Vagina (tissue), 2 donors: ENCODE measurements at regions not wholly inside any gene's neighbourhood (a gene's known extent, or its start where the extent isn't known, plus 50 kb on each side); places are given as distances from the start of the nearest gene placed in this dataset.

Experiments
- DNase-seq, 2 donors: peaks; one replicate each; pipeline ENCODE4 v3.0.0-alpha.2; 2017; ENCODE audit errors: extremely low spot score in 2 of 2
- H3K27ac ChIP-seq: fragments of 200-600 bp; sonication (generic); one replicate; pipeline ENCODE4 v1.5.1; 2019
- H3K27me3 ChIP-seq: fragments of 200-600 bp; sonication (generic); one replicate; pipeline ENCODE4 v1.5.1; 2019
- H3K36me3 ChIP-seq, 2 donors: fragments of 200-600 bp; sonication (generic); one replicate each; pipeline ENCODE4 v1.5.1; 2017 to 2019
- H3K4me1 ChIP-seq: fragments of 200-600 bp; sonication (generic); one replicate; pipeline ENCODE4 v1.5.1; 2019
- H3K4me3 ChIP-seq, 2 donors: fragments of 200-600 bp; sonication (generic); 1 replicate in 1 of 2; 2 replicates in 1 of 2; pipeline ENCODE4 v1.5.1; 2016 to 2019
- H3K9me3 ChIP-seq: fragments of 200-600 bp; sonication (generic); one replicate; pipeline ENCODE4 v1.5.1; 2019
- POLR2A ChIP-seq, 2 donors: fragments of 450-650 bp; IDR thresholded peaks; one replicate each; pipeline ENCODE4 v1.6.1; 2017; ENCODE audit warnings: antibody characterized with exemption in 2 of 2, mild to moderate bottlenecking in 2 of 2, moderate library complexity in 2 of 2
- POLR2AphosphoS5 ChIP-seq, 2 donors: sonication (generic); formaldehyde crosslinking; IDR thresholded peaks; one replicate each; pipeline ENCODE4 v1.9.0; 2017; ENCODE audit warnings: antibody characterized with exemption in 2 of 2, mild to moderate bottlenecking in 2 of 2, low read depth in 1 of 2; ENCODE audit not compliant: insufficient read depth in 1 of 2
- intact Hi-C: fragments of 100-400 bp; cut with DNase I; formaldehyde crosslinking; loops from one replicate; pipeline ENCODE4 v1.15.1; 2023
- TF ChIP-seq, protein P1 (sequence below), 3 experiments: fragments of 450-650 bp in 2 of 3; fragments of 200-600 bp in 1 of 3; sonication (generic) in 1 of 3; IDR thresholded peaks; one replicate each; pipeline ENCODE4 v1.5.1; 2017 to 2019; ENCODE audit warnings: antibody characterized with exemption in 3 of 3, mild to moderate bottlenecking in 2 of 3, moderate library complexity in 2 of 3

DNA sequence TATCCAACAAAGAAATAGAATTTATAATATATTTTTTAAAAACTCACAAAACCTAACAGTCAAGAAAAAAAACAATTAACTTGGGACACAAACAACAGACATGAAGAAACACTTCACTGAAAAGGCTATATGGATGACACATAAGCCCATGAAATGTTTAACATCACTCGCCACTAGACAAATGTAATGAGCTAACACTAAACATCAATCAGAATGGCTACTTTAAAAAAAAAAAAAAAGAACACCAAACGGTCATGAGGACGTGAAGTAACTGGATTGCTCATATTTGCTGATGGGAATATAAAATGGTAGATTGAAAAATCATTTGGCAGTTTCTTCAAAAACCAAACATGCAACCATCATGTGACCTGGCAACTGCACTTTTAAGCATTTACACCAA lies 97.3 kb upstream of the RGPD4 start:
- no peak for TF ChIP-seq POLR2A (IDR thresholded peaks at IDR 0.05)
- TF ChIP-seq, protein P1, sequence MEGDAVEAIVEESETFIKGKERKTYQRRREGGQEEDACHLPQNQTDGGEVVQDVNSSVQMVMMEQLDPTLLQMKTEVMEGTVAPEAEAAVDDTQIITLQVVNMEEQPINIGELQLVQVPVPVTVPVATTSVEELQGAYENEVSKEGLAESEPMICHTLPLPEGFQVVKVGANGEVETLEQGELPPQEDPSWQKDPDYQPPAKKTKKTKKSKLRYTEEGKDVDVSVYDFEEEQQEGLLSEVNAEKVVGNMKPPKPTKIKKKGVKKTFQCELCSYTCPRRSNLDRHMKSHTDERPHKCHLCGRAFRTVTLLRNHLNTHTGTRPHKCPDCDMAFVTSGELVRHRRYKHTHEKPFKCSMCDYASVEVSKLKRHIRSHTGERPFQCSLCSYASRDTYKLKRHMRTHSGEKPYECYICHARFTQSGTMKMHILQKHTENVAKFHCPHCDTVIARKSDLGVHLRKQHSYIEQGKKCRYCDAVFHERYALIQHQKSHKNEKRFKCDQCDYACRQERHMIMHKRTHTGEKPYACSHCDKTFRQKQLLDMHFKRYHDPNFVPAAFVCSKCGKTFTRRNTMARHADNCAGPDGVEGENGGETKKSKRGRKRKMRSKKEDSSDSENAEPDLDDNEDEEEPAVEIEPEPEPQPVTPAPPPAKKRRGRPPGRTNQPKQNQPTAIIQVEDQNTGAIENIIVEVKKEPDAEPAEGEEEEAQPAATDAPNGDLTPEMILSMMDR (IDR thresholded peaks at IDR 0.05): no peak
- no peak for TF ChIP-seq POLR2AphosphoS5 (IDR thresholded peaks at IDR 0.05; ENCODE audit: insufficient read depth in 1 of 2, low read depth in 1 of 2)
- Histone ChIP-seq H3K27ac (no peak overlapping the region), H3K4me3 (no peak overlapping the region), H3K27me3 (no peaks in the 10 kb centered on the region), H3K36me3 (no peaks in the 10 kb centered on the region), H3K4me1 (no peaks in the 10 kb centered on the region), H3K9me3 (no peaks in the 10 kb centered on the region)
- intact Hi-C loops: no loop called here
- DNase-seq: no peak

DNA sequence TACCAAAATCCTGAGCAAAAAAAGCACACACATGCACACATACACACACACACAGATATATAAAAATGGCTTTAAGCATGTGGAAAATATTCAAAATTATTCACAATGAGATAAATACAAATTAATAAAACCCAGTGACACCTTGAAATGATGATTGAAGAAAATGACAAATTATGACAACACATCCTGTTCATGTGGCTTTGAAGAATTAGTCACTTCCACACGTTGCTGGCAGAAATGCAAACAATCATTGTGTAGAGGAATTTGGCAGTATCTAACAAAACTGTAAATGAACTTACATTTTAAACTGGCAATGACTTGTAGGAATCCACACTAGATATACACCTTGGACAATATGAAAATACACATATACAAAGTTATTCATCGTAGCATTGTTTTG lies 95.8 kb upstream of the RGPD4 start:
- intact Hi-C loops: no loop called here
- no peak for DNase-seq
- Histone ChIP-seq H3K9me3 (no peaks in the 10 kb centered on the region), H3K27ac (no peak overlapping the region), H3K4me3 (no peak overlapping the region), H3K4me1 (no peaks in the 10 kb centered on the region), H3K27me3 (no peaks in the 10 kb centered on the region), H3K36me3 (no peaks in the 10 kb centered on the region)
- TF ChIP-seq, protein P1 (IDR thresholded peaks at IDR 0.05): no peak
- no peak for TF ChIP-seq POLR2A (IDR thresholded peaks at IDR 0.05)
- no peak for TF ChIP-seq POLR2AphosphoS5 (IDR thresholded peaks at IDR 0.05; ENCODE audit: insufficient read depth in 1 of 2, low read depth in 1 of 2)

DNA sequence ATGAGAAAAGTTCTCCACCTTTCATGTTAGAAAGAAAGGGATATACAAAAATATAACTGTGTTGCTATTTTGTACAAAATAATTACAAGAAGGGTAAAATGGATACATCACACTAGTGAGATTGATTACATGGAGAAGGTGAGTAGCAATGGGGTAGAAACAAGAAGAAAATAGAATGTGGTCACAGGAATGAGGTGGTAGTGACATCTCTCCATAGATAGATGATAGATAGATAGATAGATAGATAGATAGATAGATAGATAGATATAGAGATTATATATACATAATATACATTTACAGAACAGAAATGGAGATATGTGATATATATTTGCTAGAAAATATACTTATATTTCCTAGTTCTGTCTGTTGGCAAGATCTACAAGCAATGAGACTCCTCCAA lies 95.3 kb upstream of the RGPD4 start:
- no peak for TF ChIP-seq POLR2A (IDR thresholded peaks at IDR 0.05)
- no peak for TF ChIP-seq POLR2AphosphoS5 (IDR thresholded peaks at IDR 0.05; ENCODE audit: insufficient read depth in 1 of 2, low read depth in 1 of 2)
- TF ChIP-seq, protein P1 (IDR thresholded peaks at IDR 0.05): no peak
- intact Hi-C loops: no loop called here
- H3K4me3 ChIP-seq: no peak overlapping the region
- no peaks in the 10 kb centered on the region for H3K27me3 ChIP-seq
- no peak for DNase-seq
- no peaks in the 10 kb centered on the region for H3K4me1 ChIP-seq
- no peak overlapping the region for H3K27ac ChIP-seq
- no peaks in the 10 kb centered on the region for H3K9me3 ChIP-seq
- no peaks in the 10 kb centered on the region for H3K36me3 ChIP-seq

DNA sequence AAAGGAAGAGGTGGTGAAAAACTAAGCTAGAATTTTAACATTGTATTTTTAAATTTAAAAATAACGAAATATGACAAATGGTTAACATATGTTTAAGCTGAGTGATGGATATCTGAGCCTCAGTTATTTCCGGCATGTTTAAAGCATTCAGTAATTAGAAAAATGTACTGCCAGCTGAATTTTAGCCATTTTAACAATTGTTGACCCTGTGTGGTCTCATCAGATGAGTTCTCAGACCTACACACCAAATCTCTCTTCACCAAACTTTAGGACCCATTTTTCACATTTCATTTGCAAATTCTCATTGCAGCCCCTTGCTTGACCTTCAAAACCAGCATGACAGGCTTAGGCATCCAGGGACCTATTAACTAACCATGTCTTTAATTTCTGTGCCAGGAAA lies 91.5 kb upstream of the RGPD4 start:
- Histone ChIP-seq H3K27me3 (no peaks in the 10 kb centered on the region), H3K36me3 (no peaks in the 10 kb centered on the region), H3K9me3 (no peaks in the 10 kb centered on the region), H3K4me1 (no peaks in the 10 kb centered on the region), H3K27ac (no peak overlapping the region), H3K4me3 (no peak overlapping the region)
- TF ChIP-seq POLR2AphosphoS5 (IDR thresholded peaks at IDR 0.05; ENCODE audit: insufficient read depth in 1 of 2, low read depth in 1 of 2) (no peak), POLR2A (IDR thresholded peaks at IDR 0.05) (no peak)
- TF ChIP-seq, protein P1 (IDR thresholded peaks at IDR 0.05): no peak
- intact Hi-C loops: no loop called here
- no peak for DNase-seq

DNA sequence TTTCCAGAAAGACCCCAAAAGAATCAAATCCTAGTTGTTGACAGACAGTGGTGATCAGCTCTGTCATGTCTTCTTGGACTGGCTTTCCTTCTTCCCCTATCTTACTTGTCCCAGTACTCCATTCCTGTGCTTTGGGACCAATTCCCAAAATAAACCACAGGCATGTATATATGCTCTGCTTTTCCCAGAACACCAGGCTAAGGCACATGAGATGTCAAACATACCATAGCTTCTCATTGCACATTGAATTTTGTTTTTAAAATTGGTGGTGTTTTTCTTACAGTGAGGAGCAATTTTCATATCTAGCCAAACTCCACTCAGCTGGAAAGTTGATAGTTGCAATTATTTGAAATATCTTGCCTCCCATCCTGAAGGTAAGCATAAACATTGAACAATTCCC lies 88.9 kb upstream of the RGPD4 start:
- H3K27ac ChIP-seq: no peak overlapping the region
- TF ChIP-seq POLR2AphosphoS5 (IDR thresholded peaks at IDR 0.05; ENCODE audit: insufficient read depth in 1 of 2, low read depth in 1 of 2): no peak
- TF ChIP-seq POLR2A (IDR thresholded peaks at IDR 0.05): no peak
- TF ChIP-seq, protein P1 (IDR thresholded peaks at IDR 0.05): no peak

More for the DNA sequence above, 88.9 kb upstream of the RGPD4 start:
- no peaks in the 10 kb centered on the region for H3K27me3 ChIP-seq
- DNase-seq: no peak
- H3K4me3 ChIP-seq: no peak overlapping the region
- H3K36me3 ChIP-seq: no peaks in the 10 kb centered on the region
- no peaks in the 10 kb centered on the region for H3K4me1 ChIP-seq
- intact Hi-C loops: no loop called here
- H3K9me3 ChIP-seq: no peaks in the 10 kb centered on the region
